Tibial nerve (tissue), 4 donors: ENCODE measurements at regions not wholly inside any gene's neighbourhood (a gene's known extent, or its start where the extent isn't known, plus 50 kb on each side); places are given as distances from the start of the nearest gene placed in this dataset.
A peak's percentile ranks its signal among the peaks of the same experiment; 100 is the strongest.

Experiments
- DNase-seq, 2 donors: peaks; one replicate each; pipeline ENCODE4 v3.0.0-alpha.2; 2019; ENCODE audit warnings: low spot score in 2 of 2
- H3K27ac ChIP-seq, 4 donors: fragments of 200-600 bp; sonication (generic) in 3 of 4; one replicate each; pipeline ENCODE4 v1.5.1; 2017 to 2019; ENCODE audit warnings: mild to moderate bottlenecking in 1 of 4
- H3K27me3 ChIP-seq, 2 donors: fragments of 200-600 bp; sonication (generic) in 1 of 2; one replicate each; pipeline versions ENCODE4 v1.5.1 to v1.6.0; 2017 to 2019
- H3K36me3 ChIP-seq, 3 donors: fragments of 200-600 bp; sonication (generic); one replicate each; pipeline ENCODE4 v1.5.1; 2018 to 2019
- H3K4me1 ChIP-seq, 4 donors: fragments of 200-600 bp; sonication (generic) in 3 of 4; one replicate each; pipeline ENCODE4 v1.5.1; 2017 to 2019
- H3K4me3 ChIP-seq, 4 donors: fragments of 200-600 bp; sonication (generic) in 3 of 4; one replicate each; pipeline ENCODE4 v1.5.1; 2017 to 2019; ENCODE audit warnings: mild to moderate bottlenecking in 1 of 4, moderate library complexity in 1 of 4
- H3K9me3 ChIP-seq, 4 donors: fragments of 200-600 bp; sonication (generic) in 3 of 4; one replicate each; pipeline ENCODE4 v1.5.1; 2017 to 2019
- EP300 ChIP-seq, 2 donors: sonication (generic); formaldehyde crosslinking; IDR thresholded peaks; one replicate each; pipeline ENCODE4 v1.6.1; 2017; ENCODE audit warnings: antibody characterized with exemption in 2 of 2, mild to moderate bottlenecking in 1 of 2
- POLR2A ChIP-seq, 2 donors: fragments of 450-650 bp; IDR thresholded peaks; one replicate each; pipeline ENCODE4 v1.6.1; 2017; ENCODE audit warnings: antibody characterized with exemption in 2 of 2, mild to moderate bottlenecking in 2 of 2, moderate library complexity in 2 of 2
- WGBS, 2 donors: methylation state at CpG; one replicate each; pipeline ENCODE4 v1.1.5; 2018; 5-methylcytosine and 5-hydroxymethylcytosine counted together
- TF ChIP-seq, protein P1 (sequence below), 5 experiments: fragments of 200-600 bp in 3 of 5; fragments of 450-650 bp in 2 of 5; sonication (generic) in 3 of 5; IDR thresholded peaks; one replicate each; pipeline ENCODE4 v1.5.1; 2016 to 2019; ENCODE audit warnings: antibody characterized with exemption in 5 of 5, mild to moderate bottlenecking in 3 of 5, moderate library complexity in 2 of 5

DNA sequence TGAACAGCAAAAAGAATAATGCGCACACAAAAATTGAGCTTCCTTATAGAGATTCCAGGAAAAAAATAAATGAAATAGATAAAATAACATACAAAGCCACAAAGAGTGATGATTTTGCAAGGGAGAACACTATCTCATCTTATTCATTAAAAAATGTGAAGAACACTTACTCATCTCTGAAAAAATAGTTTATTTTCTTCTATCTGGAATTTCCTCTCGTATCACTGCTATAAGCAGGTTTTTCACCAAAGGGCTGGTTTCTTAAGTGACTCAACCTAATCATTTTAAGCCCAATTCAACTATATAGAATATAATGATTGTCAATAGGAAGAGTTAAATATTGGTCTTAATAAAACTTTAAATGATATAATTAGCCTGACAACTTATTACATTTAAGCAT lies 504.9 kb downstream of the NR2F1-AS1 start:
- TF ChIP-seq EP300 (IDR thresholded peaks at IDR 0.05) (no peak), POLR2A (IDR thresholded peaks at IDR 0.05) (no peak)
- TF ChIP-seq, protein P1, sequence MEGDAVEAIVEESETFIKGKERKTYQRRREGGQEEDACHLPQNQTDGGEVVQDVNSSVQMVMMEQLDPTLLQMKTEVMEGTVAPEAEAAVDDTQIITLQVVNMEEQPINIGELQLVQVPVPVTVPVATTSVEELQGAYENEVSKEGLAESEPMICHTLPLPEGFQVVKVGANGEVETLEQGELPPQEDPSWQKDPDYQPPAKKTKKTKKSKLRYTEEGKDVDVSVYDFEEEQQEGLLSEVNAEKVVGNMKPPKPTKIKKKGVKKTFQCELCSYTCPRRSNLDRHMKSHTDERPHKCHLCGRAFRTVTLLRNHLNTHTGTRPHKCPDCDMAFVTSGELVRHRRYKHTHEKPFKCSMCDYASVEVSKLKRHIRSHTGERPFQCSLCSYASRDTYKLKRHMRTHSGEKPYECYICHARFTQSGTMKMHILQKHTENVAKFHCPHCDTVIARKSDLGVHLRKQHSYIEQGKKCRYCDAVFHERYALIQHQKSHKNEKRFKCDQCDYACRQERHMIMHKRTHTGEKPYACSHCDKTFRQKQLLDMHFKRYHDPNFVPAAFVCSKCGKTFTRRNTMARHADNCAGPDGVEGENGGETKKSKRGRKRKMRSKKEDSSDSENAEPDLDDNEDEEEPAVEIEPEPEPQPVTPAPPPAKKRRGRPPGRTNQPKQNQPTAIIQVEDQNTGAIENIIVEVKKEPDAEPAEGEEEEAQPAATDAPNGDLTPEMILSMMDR (IDR thresholded peaks at IDR 0.05) = no peak
- 93 to 94% methylated on average over 2 of the region's 2 CpGs for WGBS, 2 donors
- H3K9me3 ChIP-seq = no peaks in the 10 kb centered on the region
- no peak overlapping the region for H3K27ac ChIP-seq
- no peaks in the 10 kb centered on the region for H3K27me3 ChIP-seq
- no peak overlapping the region for H3K4me3 ChIP-seq
- no peak for DNase-seq
- peaks cover 0 to 14% (median 0%) of the 10 kb centered on the region in 4 donors for H3K4me1 ChIP-seq
- H3K36me3 ChIP-seq = no peaks in the 10 kb centered on the region

- Histone ChIP-seq H3K27ac (no peak overlapping the region), H3K4me3 (no peak overlapping the region), H3K36me3 (no peaks in the 10 kb centered on the region), H3K27me3 (no peaks in the 10 kb centered on the region), H3K4me1 (peaks cover 0 to 7% (median 0%) of the 10 kb centered on the region in 4 donors), H3K9me3 (no peaks in the 10 kb centered on the region)
- 94 to 95% methylated on average over 4 of the region's 4 CpGs for WGBS, 2 donors
- DNase-seq = no peak
- TF ChIP-seq, protein P1 (IDR thresholded peaks at IDR 0.05) = no peak
- TF ChIP-seq POLR2A (IDR thresholded peaks at IDR 0.05) (no peak), EP300 (IDR thresholded peaks at IDR 0.05) (no peak)
These were observed 507.5 kb downstream of the NR2F1-AS1 start for GRCh38 chr5:93073547-93073946.

DNA sequence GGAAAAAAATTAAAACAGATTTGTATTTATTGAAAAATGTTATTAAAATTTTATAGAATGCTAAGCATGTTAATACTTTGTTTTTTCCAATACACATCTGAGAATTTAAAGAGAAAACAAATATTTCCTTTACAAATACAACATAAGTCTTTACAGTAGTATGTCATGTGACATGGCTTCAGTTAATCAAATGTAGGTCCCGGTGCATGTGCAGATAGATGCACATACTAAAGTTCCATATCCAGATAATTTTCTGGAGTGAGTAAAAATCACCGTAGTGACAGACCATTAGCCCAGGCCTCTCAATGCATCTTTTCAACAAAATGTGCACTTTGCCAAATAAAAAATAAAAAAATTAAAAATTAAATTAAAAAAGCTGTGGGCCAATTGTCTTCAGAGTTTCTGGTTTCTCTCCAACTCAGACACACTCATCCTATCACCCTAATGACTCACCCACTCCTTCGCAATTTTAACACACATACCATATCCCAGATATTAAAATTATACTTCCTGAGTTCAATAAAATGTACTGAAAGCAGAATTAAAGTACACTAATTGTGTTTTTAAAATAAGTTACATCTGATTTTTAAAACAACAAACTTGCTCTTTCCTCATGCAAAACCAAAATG lies 508.1 kb downstream of the NR2F1-AS1 start:
- H3K36me3 ChIP-seq = no peaks in the 10 kb centered on the region
- no peaks in the 10 kb centered on the region for H3K27me3 ChIP-seq
- H3K27ac ChIP-seq = no peak overlapping the region
- no peaks in the 10 kb centered on the region for H3K9me3 ChIP-seq
- WGBS, 2 donors = 68 to 73% methylated on average over 3 of the region's 3 CpGs
- no peak overlapping the region for H3K4me3 ChIP-seq
- no peak for TF ChIP-seq EP300 (IDR thresholded peaks at IDR 0.05)
- no peak for TF ChIP-seq POLR2A (IDR thresholded peaks at IDR 0.05)
- TF ChIP-seq, protein P1 (IDR thresholded peaks at IDR 0.05) = no peak
- peaks cover 0 to 5% (median 0%) of the 10 kb centered on the region in 4 donors for H3K4me1 ChIP-seq
- DNase-seq = no peak

DNA sequence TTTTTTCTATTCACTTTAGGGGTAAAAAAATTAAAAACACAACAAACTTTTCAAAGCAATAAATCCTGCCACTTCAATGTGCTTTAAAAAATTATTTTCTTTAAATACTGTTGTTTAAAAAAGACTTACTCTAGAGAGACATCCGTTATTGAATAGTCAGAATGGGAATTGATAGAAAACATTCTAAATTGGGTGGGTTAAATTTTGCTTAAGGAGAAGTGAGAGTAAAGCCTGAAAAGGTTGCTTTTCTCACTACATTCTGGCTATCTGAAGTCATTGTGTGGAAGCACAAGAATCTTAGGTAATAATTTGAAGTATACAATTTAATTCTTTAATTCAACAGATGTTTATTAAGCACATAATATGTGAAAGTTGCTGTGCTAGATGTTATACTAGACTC lies 509.3 kb downstream of the NR2F1-AS1 start:
- TF ChIP-seq POLR2A (IDR thresholded peaks at IDR 0.05) (no peak), EP300 (IDR thresholded peaks at IDR 0.05) (no peak)
- TF ChIP-seq, protein P1 (IDR thresholded peaks at IDR 0.05) = no peak
- Histone ChIP-seq H3K9me3 (no peaks in the 10 kb centered on the region), H3K4me1 (no peaks in the 10 kb centered on the region), H3K27ac (no peak overlapping the region), H3K36me3 (no peaks in the 10 kb centered on the region), H3K4me3 (no peak overlapping the region), H3K27me3 (no peaks in the 10 kb centered on the region)
- no peak for DNase-seq
- 86 to 88% methylated on average over 1 of the region's 1 CpG for WGBS, 2 donors

DNA sequence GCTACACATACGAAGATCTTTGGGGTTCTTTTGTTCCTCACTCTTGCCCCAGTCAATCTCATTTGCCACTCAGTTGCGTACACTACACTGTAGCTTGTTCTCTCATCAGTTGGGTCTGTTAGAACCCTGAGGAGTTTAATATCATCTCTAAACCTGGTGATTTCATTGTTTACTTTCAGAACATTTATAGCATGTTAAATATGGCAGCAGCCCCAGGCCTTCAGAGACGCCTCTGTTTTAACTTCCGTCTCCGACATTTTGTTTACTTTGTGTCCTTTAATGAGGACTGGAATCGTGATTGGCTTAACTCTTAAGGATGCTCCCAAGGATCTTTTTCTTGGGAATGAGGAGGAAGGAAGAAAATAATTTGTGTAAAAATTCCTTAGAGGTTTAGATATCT lies 510.1 kb downstream of the NR2F1-AS1 start:
- WGBS, 2 donors = 66 to 74% methylated on average over 6 of the region's 6 CpGs
- no peak for DNase-seq
- Histone ChIP-seq H3K4me1 (no peaks in the 10 kb centered on the region), H3K27me3 (no peaks in the 10 kb centered on the region), H3K27ac (peak overlapping the region in 1 of 4 donors; percentile 5), H3K4me3 (no peak overlapping the region), H3K9me3 (no peaks in the 10 kb centered on the region), H3K36me3 (no peaks in the 10 kb centered on the region)
- TF ChIP-seq POLR2A (IDR thresholded peaks at IDR 0.05) = no peak
- TF ChIP-seq EP300 (IDR thresholded peaks at IDR 0.05) = no peak
- TF ChIP-seq, protein P1 (IDR thresholded peaks at IDR 0.05) = no peak
